Endodermal cell (in vitro differentiated cells): ENCODE measurements at regions not wholly inside any gene's neighbourhood (a gene's known extent, or its start where the extent isn't known, plus 50 kb on each side); places are given as distances from the start of the nearest gene placed in this dataset.

Source experiments
- DNase-seq: peaks from one replicate; pipeline ENCODE4 v3.0.0-alpha.2; 2017
- H3K27ac ChIP-seq: 2 replicates; pipeline ENCODE4 v1.5.1; 2013; ENCODE audit warnings: mild to moderate bottlenecking, low read depth, low read length, moderate library complexity
- H3K27me3 ChIP-seq: 2 replicates; pipeline ENCODE4 v1.6.1; 2013; ENCODE audit warnings: mild to moderate bottlenecking, low read length, moderate library complexity; ENCODE audit not compliant: insufficient read depth, control insufficient read depth, poor library complexity, severe bottlenecking
- H3K36me3 ChIP-seq: 2 replicates; pipeline ENCODE4 v1.7.0; 2013; ENCODE audit warnings: mild to moderate bottlenecking, low read length, moderate library complexity; ENCODE audit not compliant: control insufficient read depth, insufficient read depth
- H3K4me1 ChIP-seq: one replicate; pipeline ENCODE4 v1.7.0; 2013; ENCODE audit warnings: low read length; ENCODE audit not compliant: control insufficient read depth, insufficient read depth
- H3K4me3 ChIP-seq: 2 replicates; pipeline ENCODE4 v1.5.1; 2013; ENCODE audit warnings: mild to moderate bottlenecking, low read length, moderate library complexity
- H3K9ac ChIP-seq: 2 replicates; pipeline ENCODE4 v1.6.1; 2013; ENCODE audit warnings: mild to moderate bottlenecking, low read length, moderate library complexity; ENCODE audit not compliant: poor library complexity, severe bottlenecking; ENCODE audit errors: extremely low read depth
- H3K9me3 ChIP-seq: 2 replicates; pipeline ENCODE4 v1.6.1; 2013; ENCODE audit warnings: mild to moderate bottlenecking, low read length, moderate library complexity; ENCODE audit not compliant: control insufficient read depth
- H3K27ac Mint-ChIP-seq: 2 replicates; pipeline ENCODE4 v1.8.0; 2020; ENCODE audit warnings: mixed read lengths
- H3K27me3 Mint-ChIP-seq: 2 replicates; pipeline ENCODE4 v1.8.0; 2021; ENCODE audit warnings: mild to moderate bottlenecking, mixed read lengths; ENCODE audit not compliant: insufficient read depth
- H3K36me3 Mint-ChIP-seq: 2 replicates; pipeline ENCODE4 v1.8.0; 2020; ENCODE audit warnings: low read depth, mixed read lengths
- H3K4me1 Mint-ChIP-seq: 2 replicates; pipeline ENCODE4 v1.8.0; 2020; ENCODE audit warnings: mixed read lengths
- H3K4me3 Mint-ChIP-seq: 2 replicates; pipeline ENCODE4 v1.8.0; 2020; ENCODE audit warnings: mild to moderate bottlenecking, moderate library complexity, mixed read lengths
- H3K9me3 Mint-ChIP-seq: 2 replicates; pipeline ENCODE4 v1.8.0; 2020; ENCODE audit warnings: mild to moderate bottlenecking, mixed read lengths
- WGBS, 2 experiments: methylation state at CpG; one replicate each; pipeline versions ENCODE4 v1.1.5 to v1.1.7; 2013; ENCODE audit warnings: missing lambda C conversion rate in 2 of 2, mixed read lengths in 1 of 2; ENCODE audit not compliant: insufficient coverage in 1 of 2, insufficient read length in 1 of 2; 5-methylcytosine and 5-hydroxymethylcytosine counted together
- TF ChIP-seq, protein P1 (sequence below): fragments of 200-600 bp; sonication (generic); conservative IDR thresholded peaks from 2 replicates; pipeline ENCODE4 v1.5.0; 2021; ENCODE audit warnings: antibody characterized with exemption, mild to moderate bottlenecking

DNA sequence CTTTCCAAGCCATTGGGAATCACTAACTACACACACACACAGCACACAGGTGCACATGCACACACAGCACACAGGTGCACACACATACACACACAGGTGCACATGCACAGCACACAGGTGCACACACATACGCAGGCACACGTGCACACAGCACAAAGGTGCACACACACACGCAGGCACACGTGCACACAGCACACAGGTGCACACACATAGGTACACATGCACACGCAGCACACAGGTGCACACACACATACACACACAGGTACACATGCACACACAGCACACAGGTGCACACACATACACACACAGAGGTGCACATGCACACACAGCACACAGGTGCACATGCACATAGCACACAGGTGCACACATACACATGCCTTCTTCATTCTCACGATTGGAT, 80.9 kb downstream of the HMX1 start:
- Histone ChIP-seq H3K27ac (no peak overlapping the region), H3K27me3 (no peaks in the 10 kb centered on the region), H3K9ac (no peak overlapping the region), H3K9me3 (no peaks in the 10 kb centered on the region), H3K36me3 (no peaks in the 10 kb centered on the region), H3K4me1 (no peaks in the 10 kb centered on the region), H3K4me3 (no peak overlapping the region)
- Mint-ChIP-seq H3K4me1 (no peaks in the 10 kb centered on the region), H3K27ac (no peak overlapping the region), H3K27me3 (no peaks in the 10 kb centered on the region), H3K4me3 (no peak overlapping the region), H3K36me3 (no peaks in the 10 kb centered on the region), H3K9me3 (no peaks in the 10 kb centered on the region)
- TF ChIP-seq, protein P1, sequence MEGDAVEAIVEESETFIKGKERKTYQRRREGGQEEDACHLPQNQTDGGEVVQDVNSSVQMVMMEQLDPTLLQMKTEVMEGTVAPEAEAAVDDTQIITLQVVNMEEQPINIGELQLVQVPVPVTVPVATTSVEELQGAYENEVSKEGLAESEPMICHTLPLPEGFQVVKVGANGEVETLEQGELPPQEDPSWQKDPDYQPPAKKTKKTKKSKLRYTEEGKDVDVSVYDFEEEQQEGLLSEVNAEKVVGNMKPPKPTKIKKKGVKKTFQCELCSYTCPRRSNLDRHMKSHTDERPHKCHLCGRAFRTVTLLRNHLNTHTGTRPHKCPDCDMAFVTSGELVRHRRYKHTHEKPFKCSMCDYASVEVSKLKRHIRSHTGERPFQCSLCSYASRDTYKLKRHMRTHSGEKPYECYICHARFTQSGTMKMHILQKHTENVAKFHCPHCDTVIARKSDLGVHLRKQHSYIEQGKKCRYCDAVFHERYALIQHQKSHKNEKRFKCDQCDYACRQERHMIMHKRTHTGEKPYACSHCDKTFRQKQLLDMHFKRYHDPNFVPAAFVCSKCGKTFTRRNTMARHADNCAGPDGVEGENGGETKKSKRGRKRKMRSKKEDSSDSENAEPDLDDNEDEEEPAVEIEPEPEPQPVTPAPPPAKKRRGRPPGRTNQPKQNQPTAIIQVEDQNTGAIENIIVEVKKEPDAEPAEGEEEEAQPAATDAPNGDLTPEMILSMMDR: no peak
- no peak for DNase-seq
- 76 to 100% methylated on average over 1 to 6 of the region's 6 CpGs for WGBS, 2 experiments

DNA sequence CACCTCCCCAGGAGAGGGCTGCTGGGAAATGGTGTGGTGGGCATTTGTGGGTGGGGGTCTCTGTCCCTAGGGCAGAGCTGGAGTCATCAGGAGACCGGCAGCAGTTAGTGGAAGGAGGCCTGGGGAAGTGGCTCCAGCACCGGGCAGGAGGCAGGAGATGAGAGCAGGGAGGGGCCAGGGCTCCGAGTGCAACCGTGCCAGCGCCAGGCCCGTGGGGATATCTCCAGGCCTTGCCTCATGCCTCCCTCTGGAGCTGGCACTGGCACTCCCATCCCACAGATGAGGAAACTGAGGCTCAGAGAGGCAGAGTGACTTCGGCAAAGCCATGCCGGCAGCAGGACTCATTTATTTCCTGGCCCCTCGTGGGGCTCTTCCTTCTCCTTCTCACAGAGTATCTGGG, 83.5 kb downstream of the HMX1 start:
- no peaks in the 10 kb centered on the region for H3K9me3 ChIP-seq
- no peaks in the 10 kb centered on the region for H3K4me1 ChIP-seq
- no peaks in the 10 kb centered on the region for H3K36me3 ChIP-seq
- Mint-ChIP-seq H3K4me3 (no peak overlapping the region), H3K9me3 (no peaks in the 10 kb centered on the region), H3K36me3 (no peaks in the 10 kb centered on the region), H3K4me1 (no peaks in the 10 kb centered on the region), H3K27ac (no peak overlapping the region), H3K27me3 (no peaks in the 10 kb centered on the region)
- no peak overlapping the region for H3K27ac ChIP-seq
- no peak for DNase-seq
- H3K9ac ChIP-seq: no peak overlapping the region
- TF ChIP-seq, protein P1: no peak
- WGBS, 2 experiments: 88 to 93% methylated on average over 9 of the region's 9 CpGs
- H3K4me3 ChIP-seq: no peak overlapping the region
- H3K27me3 ChIP-seq: no peaks in the 10 kb centered on the region

DNA sequence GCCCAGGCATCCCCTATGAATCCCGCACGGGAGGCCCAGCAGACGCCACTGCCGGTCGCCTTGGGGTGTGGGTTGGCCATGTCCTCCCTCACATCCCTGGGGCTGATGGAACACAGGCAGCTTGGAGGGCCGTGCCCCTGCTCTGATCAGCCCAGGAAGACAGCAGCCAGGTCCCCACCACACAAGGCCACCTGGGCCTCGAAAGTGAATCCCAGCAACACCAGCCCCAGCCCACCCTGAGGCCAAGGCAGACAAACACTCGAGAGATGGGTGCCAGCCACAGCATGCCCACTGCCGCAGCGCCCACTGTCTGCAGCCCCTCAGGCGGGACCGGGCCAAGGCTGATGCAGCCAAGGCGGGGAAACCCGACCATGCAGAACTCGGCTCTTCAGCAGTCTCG, 85.5 kb downstream of the HMX1 start:
- H3K27me3 Mint-ChIP-seq: no peaks in the 10 kb centered on the region
- WGBS, 2 experiments: 85 to 90% methylated on average over 7 to 16 of the region's 16 CpGs
- Histone ChIP-seq H3K4me1 (no peaks in the 10 kb centered on the region), H3K27ac (no peak overlapping the region), H3K9ac (no peak overlapping the region), H3K27me3 (no peaks in the 10 kb centered on the region), H3K4me3 (no peak overlapping the region), H3K36me3 (no peaks in the 10 kb centered on the region), H3K9me3 (no peaks in the 10 kb centered on the region)
- H3K27ac Mint-ChIP-seq: no peak overlapping the region
- no peak for DNase-seq
- H3K4me3 Mint-ChIP-seq: no peak overlapping the region
- no peaks in the 10 kb centered on the region for H3K4me1 Mint-ChIP-seq
- H3K9me3 Mint-ChIP-seq: no peaks in the 10 kb centered on the region
- H3K36me3 Mint-ChIP-seq: no peaks in the 10 kb centered on the region
- TF ChIP-seq, protein P1: no peak
